HG03045 (cell line): ENCODE measurements at regions not wholly inside any gene's neighbourhood (a gene's known extent, or its start where the extent isn't known, plus 50 kb on each side); places are given as distances from the start of the nearest gene placed in this dataset.
"Not testable (repeated sequence)": the region's sequence is repeated elsewhere in the genome, so short reads cannot be mapped to it uniquely, and the experiment has no call there.

Experiments
- ATAC-seq: cut with Tn5 transposase; IDR thresholded peaks from one replicate; pipeline ENCODE4 v1.9.1; 2021; ENCODE audit warnings: mild to moderate bottlenecking, moderate library complexity; ENCODE audit not compliant: unreplicated experiment

- ATAC-seq, result not testable (repeated sequence)
These were observed 77.6 kb downstream of the HHIPL2 start for GRCh38 chr1:222470252-222470805.

- no peak for ATAC-seq
These were observed 81.6 kb downstream of the HHIPL2 start for GRCh38 chr1:222466150-222466865.

GRCh38 chr1:222465211-222466041 is 82.5 kb downstream of the HHIPL2 start:
- peak; percentile 93 for ATAC-seq

- peak; percentile 24 for ATAC-seq
These were observed 83.1 kb downstream of the HHIPL2 start for GRCh38 chr1:222464841-222465210.

- ATAC-seq, result no peak
These were observed 84.7 kb downstream of the HHIPL2 start for GRCh38 chr1:222463059-222463730.

GRCh38 chr1:222462601-222463000 is 85.3 kb downstream of the HHIPL2 start:
- no peak for ATAC-seq

GRCh38 chr1:222461941-222462340 is 86.0 kb downstream of the HHIPL2 start:
- ATAC-seq, result no peak

- ATAC-seq, result no peak
These were observed 88.3 kb downstream of the HHIPL2 start for GRCh38 chr1:222459652-222460051.

- no peak for ATAC-seq
These were observed 90.4 kb downstream of the HHIPL2 start for GRCh38 chr1:222457513-222457912.

GRCh38 chr1:222457084-222457483 is 90.8 kb downstream of the HHIPL2 start:
- ATAC-seq, result no peak

GRCh38 chr1:222455188-222455879 is 92.6 kb downstream of the HHIPL2 start:
- peak; percentile 96 for ATAC-seq

- ATAC-seq, result no peak
These were observed 93.1 kb downstream of the HHIPL2 start for GRCh38 chr1:222454782-222455181.

- no peak for ATAC-seq
These were observed 93.7 kb downstream of the HHIPL2 start for GRCh38 chr1:222454186-222454585.

- ATAC-seq, result no peak
These were observed 95.9 kb downstream of the HHIPL2 start for GRCh38 chr1:222452031-222452430.

GRCh38 chr1:222443566-222443965 is 104.3 kb downstream of the HHIPL2 start:
- no peak for ATAC-seq

- no peak for ATAC-seq
These were observed 106.8 kb downstream of the HHIPL2 start for GRCh38 chr1:222441066-222441465.

- ATAC-seq, result no peak
These were observed 123.1 kb downstream of the HHIPL2 start for GRCh38 chr1:222424826-222425225.

GRCh38 chr1:222421380-222421779 is 126.5 kb downstream of the HHIPL2 start:
- ATAC-seq, result no peak

GRCh38 chr1:222420633-222421032 is 127.3 kb downstream of the HHIPL2 start:
- no peak for ATAC-seq

GRCh38 chr1:222418654-222419053 is 129.2 kb downstream of the HHIPL2 start:
- no peak for ATAC-seq

- ATAC-seq, result no peak
These were observed 130.6 kb downstream of the HHIPL2 start for GRCh38 chr1:222417264-222417663.
